SK-MEL-5 (cell line): ENCODE measurements at regions not wholly inside any gene's neighbourhood (a gene's known extent, or its start where the extent isn't known, plus 50 kb on each side); places are given as distances from the start of the nearest gene placed in this dataset.
A peak's percentile ranks its signal among the peaks of the same experiment; 100 is the strongest.

Experiments
- DNase-seq: peaks from one replicate; pipeline ENCODE4 v3.0.0-alpha.2; 2016; ENCODE audit warnings: low read depth, low spot score
- in situ Hi-C: cut with HindIII; loops from 2 replicates; pipeline ENCODE4 v1.10.0; 2016; ENCODE audit warnings: low sequenced_read_pairs, high pct_unique_total_duplicates, low pct_unique_long_range_greater_than_20kb

GRCh38 chr12:111174251-111174960 lies 194.5 kb downstream of the PHETA1 start:
- in situ Hi-C loops, result no loop called here
- peak; percentile 34 for DNase-seq

DNA sequence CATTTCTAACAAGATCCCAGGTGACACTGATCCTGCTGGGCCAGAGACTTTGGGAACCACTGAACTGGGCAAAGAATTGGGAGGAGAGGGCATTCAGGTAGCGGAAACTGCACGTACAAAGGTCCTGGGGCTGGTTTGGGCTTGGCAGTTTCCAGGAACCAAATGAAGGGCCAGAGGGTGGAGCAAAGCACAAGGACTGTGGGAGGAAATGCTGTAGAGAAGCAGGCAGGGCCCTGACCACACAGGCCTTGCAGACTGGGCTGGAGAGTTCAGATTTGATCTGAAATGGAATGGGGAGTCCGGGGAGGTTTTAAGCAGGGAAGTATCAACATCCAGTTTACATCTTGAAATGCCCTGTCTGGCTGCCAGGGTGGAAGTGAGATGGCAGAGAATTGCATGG lies 195.1 kb downstream of the PHETA1 start:
- in situ Hi-C loops, result no loop called here
- DNase-seq, result no peak

DNA sequence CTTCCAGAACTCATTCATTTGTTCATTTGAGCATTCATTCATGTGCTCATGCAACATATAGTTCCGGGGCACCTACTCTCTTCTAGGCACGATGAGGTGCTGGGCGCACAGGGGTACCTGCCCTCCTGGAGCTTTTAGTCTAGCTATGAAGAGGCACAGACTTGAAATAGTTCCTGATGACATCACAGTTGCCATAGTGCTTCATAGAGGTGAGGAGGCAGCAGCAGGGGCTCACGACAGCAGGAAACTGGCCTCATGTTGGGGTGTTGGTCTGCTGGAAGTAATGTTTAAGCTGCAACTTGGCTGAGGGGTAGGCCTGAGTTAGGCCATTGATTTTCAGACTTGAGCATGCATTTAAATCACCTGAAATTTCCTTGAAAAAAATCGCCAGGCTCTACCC lies 195.5 kb downstream of the PHETA1 start:
- DNase-seq, result no peak
- in situ Hi-C loops, result no loop called here

GRCh38 chr12:111172786-111173185 lies 196.1 kb downstream of the PHETA1 start:
- no peak for DNase-seq
- in situ Hi-C loops, result no loop called here

- in situ Hi-C loops, result no loop called here
- no peak for DNase-seq
Observed at GRCh38 chr12:111171832-111172231, 197.1 kb downstream of the PHETA1 start.

DNA sequence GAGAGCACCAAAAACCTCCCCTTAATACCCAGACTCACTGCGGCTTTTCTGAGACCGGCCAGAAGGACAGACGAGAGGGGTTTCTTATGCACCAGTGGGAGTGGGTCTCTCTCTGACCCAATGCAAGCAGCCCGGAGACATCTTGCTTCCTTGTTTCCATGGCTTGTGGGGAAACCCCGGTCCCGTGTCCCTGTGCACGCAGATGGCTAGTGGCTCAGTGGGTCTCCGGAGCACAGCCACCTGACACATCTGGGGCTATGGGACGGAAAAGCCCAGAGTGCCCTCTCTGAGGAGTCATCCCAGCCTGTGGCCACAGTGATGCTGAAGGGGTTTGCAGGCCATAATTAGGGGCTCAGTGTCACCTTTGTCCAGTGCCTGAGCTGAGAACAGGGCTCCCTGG lies 197.6 kb downstream of the PHETA1 start:
- in situ Hi-C loops, result no loop called here
- DNase-seq, result no peak

DNA sequence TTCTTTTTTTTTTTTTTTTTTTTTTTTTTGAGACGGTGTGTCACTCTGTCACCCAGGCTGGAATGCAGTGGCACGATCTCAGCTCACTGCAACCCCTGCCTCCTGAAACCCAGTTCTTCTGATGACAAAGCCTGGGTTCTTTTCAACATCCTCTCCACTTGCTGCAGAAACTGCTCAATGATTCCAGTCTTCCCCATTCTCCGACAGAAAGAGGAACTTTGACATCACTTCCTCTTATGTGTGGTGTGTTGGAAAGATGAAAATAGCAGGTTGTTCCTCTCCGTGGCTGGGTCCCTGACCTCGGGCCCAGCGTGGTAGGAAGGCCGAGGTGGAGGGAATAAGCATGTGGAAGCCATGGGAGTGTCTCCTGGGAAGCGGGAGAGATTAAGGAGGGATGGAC lies 198.4 kb downstream of the PHETA1 start:
- in situ Hi-C loops, result no loop called here

GRCh38 chr12:111169456-111169855 lies 199.4 kb downstream of the PHETA1 start:
- DNase-seq, result no peak
- in situ Hi-C loops, result no loop called here

More for the DNA sequence above, 198.4 kb downstream of the PHETA1 start:
- DNase-seq, result no peak

DNA sequence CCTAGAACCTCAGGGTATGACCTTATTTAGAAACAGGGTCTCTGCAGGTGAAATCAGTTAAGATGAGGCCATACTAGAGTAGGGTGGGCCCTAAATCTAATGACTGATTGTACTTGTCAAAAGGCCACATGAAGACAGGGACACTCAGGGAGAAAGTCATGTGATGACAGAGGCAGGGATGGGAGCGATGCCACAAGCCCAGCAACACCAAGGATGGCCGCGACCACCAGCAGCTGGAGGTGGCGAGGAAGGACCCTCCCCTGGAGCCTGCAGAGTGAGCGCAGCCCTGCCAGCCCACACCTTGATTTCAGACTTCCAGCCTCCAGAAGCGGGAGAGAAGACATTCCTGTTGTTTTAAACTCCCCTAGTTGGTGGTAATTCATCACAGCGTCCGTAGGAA lies 199.9 kb downstream of the PHETA1 start:
- in situ Hi-C loops, result no loop called here

GRCh38 chr12:111168009-111168900 lies 200.6 kb downstream of the PHETA1 start:
- in situ Hi-C loops, result no loop called here
- DNase-seq, result no peak

More for the DNA sequence above, 199.9 kb downstream of the PHETA1 start:
- DNase-seq, result no peak

- in situ Hi-C loops, result no loop called here
- DNase-seq, result no peak
Observed at GRCh38 chr12:111166779-111167540, 201.9 kb downstream of the PHETA1 start.

DNA sequence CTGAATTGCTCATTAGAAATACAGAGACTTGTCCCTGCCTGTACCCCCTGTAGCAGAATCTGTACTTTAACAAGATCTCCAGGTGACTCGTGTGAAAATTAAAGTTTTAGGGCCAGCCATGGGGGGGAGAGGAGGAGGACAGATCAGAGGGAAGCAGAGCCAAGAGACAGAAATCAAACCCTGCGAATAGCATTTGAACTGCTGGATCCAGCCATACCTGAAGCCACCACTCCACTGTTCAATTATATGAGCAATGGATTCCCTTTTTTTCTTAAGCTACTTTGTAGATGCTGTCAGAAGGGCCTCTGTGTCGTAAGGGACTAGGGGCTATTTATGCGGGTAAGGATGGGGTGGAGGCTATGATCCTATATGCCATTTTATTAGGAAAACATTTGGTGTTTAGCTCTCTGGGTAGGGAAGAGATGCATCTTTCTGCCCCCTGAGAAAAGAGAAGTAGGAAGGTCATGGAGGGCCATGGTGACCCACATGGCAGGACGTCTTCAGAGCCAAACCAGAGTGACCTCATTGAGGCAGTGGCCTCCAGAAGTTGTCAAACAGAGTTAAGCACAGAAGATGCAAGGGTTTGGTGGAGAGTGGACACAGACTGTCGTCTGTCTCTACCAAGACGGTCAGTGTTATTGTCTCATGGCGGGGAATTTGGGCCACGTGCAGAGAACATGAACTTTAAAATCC lies 203.9 kb downstream of the PHETA1 start:
- in situ Hi-C loops, result no loop called here
- no peak for DNase-seq

DNA sequence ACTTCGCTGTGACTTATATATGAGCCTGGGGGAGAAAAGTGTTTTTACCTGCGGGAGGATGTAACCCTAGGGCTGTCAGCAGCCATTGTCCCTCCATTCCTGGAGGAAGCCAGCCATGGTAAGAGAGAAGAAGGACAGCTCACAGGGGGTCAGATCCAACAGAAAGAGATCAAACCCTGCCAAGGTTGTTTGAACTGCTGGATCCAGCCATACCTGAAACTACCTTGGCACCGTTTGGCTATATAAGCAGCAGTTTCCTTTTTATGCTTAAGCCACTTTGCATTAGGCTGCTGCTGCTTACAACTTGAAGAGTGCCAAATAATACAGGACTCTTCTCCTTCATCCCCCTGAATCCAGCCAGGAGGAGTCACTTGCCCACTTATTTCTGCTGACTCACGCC lies 205.5 kb downstream of the PHETA1 start:
- in situ Hi-C loops, result no loop called here
- DNase-seq, result no peak

DNA sequence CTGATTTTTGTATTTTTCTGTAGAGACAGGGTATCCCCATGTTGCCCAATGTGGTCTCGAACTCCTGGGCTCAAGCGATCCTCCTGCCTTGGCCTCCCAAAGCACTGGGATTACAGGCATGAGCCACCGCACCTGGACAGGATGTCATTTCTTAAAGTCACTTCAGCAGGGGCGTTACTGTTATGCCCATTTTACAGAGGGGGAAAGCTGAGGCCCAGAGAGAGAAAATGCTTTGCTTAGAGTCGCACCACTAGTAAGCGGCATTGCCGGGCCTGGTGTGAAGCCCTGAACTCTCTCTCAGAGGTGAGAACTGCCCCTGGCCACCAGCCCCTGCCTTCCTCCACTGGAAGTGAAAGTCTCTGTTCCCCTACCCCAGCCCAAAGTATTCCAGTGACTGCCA lies 207.0 kb downstream of the PHETA1 start:
- in situ Hi-C loops, result no loop called here
- no peak for DNase-seq

GRCh38 chr12:111160350-111161241 lies 208.3 kb downstream of the PHETA1 start:
- DNase-seq, result no peak
- in situ Hi-C loops, result no loop called here

DNA sequence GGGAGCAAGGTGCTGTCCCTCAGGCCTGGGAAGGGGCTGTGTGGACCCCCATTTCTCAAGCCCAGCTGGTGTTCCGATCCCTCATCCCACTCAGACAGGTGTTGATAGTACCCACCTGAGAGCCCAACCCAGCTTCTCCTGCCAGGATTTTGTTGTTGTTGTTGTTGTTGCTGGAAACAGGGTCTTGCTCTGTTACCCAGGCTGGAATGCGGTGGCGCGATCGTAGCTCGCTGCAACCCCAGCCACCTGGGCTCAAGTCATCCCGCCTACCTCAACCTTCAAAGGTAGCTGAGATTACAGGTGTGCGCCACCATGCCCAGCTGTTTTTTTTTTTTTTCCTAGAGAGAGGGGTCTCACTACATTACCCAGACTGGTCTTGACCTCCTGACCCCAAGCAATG lies 209.9 kb downstream of the PHETA1 start:
- no peak for DNase-seq
- in situ Hi-C loops, result no loop called here

DNA sequence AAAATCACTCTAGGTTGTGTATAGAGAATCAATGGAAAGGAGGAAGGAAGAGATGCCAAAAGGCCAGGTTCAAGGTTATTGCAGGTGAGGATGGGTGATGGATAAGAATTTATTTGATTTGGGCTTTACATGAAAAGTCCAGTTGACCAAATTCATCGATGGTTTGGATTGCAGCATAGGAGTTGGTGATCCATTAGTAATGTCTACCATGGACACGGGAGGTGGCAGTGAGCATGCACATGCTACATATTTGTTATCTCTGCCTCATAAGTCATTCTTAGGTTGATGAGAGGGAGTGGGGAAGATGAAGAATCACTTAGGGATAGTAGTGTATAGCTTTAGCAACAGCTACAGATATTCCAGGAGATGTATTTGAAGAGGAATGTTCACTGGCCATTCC lies 211.4 kb downstream of the PHETA1 start:
- in situ Hi-C loops, result no loop called here
- no peak for DNase-seq
